Sigmoid colon (tissue), 6 donors: ENCODE measurements at regions not wholly inside any gene's neighbourhood (a gene's known extent, or its start where the extent isn't known, plus 50 kb on each side); places are given as distances from the start of the nearest gene placed in this dataset.

Experiments used
- DNase-seq: peaks from one replicate; pipeline ENCODE4 v3.0.0-alpha.2; 2019
- H3K27ac ChIP-seq, 4 donors: fragments of 200-600 bp; sonication (generic); one replicate each; pipeline ENCODE4 v1.5.1; 2016 to 2019; ENCODE audit warnings: mild to moderate bottlenecking in 1 of 4
- H3K27me3 ChIP-seq, 3 donors: fragments of 200-600 bp; sonication (generic); one replicate each; pipeline ENCODE4 v1.5.1; 2019; ENCODE audit warnings: mild to moderate bottlenecking in 1 of 3
- H3K36me3 ChIP-seq, 4 donors: fragments of 200-600 bp; sonication (generic); one replicate each; pipeline ENCODE4 v1.5.1; 2016 to 2019
- H3K4me1 ChIP-seq, 4 donors: fragments of 200-600 bp; sonication (generic); one replicate each; pipeline ENCODE4 v1.5.1; 2017 to 2019
- H3K4me3 ChIP-seq, 4 donors: fragments of 200-600 bp; sonication (generic); one replicate each; pipeline ENCODE4 v1.5.1; 2017 to 2019; ENCODE audit warnings: mild to moderate bottlenecking in 2 of 4, moderate library complexity in 1 of 4
- H3K9me3 ChIP-seq, 4 donors: fragments of 200-600 bp in 3 of 4; sonication (generic) in 3 of 4; one replicate each; pipeline versions ENCODE4 v1.5.1 to v1.6.1; 2013 to 2019
- CTCF ChIP-seq, 4 experiments: fragments of 450-650 bp in 3 of 4; fragments of 200-600 bp in 1 of 4; IDR thresholded peaks; one replicate each; pipeline ENCODE4 v1.5.1; 2016 to 2019; ENCODE audit warnings: antibody characterized with exemption in 4 of 4, mild to moderate bottlenecking in 3 of 4, moderate library complexity in 2 of 4
- EP300 ChIP-seq, 4 donors: sonication (generic); formaldehyde crosslinking; IDR thresholded peaks; one replicate each; pipeline ENCODE4 v1.6.1; 2017; ENCODE audit warnings: antibody characterized with exemption in 4 of 4
- POLR2A ChIP-seq, 2 donors: fragments of 450-650 bp; IDR thresholded peaks; one replicate each; pipeline ENCODE4 v1.6.1; 2016; ENCODE audit warnings: antibody characterized with exemption in 2 of 2, mild to moderate bottlenecking in 2 of 2, moderate library complexity in 2 of 2
- POLR2AphosphoS5 ChIP-seq, 4 donors: sonication (generic); formaldehyde crosslinking; IDR thresholded peaks; one replicate each; pipeline ENCODE4 v1.6.1; 2017; ENCODE audit warnings: antibody characterized with exemption in 4 of 4
- WGBS, 2 donors: extraction: QIAGEN DNeasy Blood & Tissue Kit; methylation state at CpG; one replicate each; pipeline ENCODE4 v1.1.7; 2013; 5-methylcytosine and 5-hydroxymethylcytosine counted together
- intact Hi-C: fragments of 100-400 bp; cut with DNase I; formaldehyde crosslinking; loops from one replicate; pipeline ENCODE4 v1.15.1; 2023
- donor health status: healthy with polysubstance abuse.
- donor health status: healthy.

DNA sequence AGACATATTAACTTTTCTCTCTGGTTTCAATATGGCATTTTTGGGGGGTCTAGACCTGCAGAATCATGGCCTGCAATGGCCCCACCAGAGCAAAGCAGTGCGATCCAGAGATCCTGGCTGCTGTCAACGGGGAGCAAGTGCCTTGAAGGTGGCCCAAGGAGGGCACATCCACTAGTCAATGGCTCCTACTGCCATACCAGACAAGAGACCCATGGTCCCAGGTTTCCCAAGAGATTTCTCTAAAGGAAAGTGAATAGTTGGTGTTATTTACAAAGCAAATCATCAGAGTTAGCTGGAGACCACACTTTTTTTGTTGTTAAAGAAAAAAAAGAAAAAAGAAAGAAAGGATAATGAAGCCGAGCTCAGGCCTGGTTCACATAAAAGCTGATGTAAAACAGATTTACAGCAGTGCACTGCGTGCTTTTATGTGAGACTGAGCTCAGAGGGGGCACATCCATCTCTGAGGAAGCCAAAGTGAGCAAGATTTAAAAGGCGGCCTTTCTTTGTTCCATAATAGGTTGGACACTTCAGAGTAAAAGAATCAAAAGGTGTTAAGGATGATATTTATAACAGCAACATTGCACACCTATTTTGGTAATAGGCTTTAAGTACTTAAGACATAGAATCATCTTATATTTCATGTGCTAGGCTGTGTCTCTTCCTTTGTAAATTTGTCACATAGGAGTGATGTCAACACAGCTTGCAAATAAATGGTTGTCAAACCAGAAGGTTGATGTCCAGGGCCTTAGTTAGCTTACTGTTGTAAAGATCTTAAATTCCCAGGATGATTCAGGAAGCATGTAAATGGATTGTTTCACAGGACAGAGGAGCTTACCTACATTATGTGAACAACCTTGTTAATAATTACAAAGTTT lies 201.3 kb upstream of the NTM start:
- Histone ChIP-seq H3K27ac (peak overlapping the region in 3 of 4 donors; percentile 62 to 72 (median 67)), H3K4me1 (peaks cover 0 to 71% (median 41%) of the 10 kb centered on the region in 4 donors), H3K9me3 (no peaks in the 10 kb centered on the region), H3K4me3 (no peak overlapping the region), H3K36me3 (no peaks in the 10 kb centered on the region), H3K27me3 (no peaks in the 10 kb centered on the region)
- WGBS, 2 donors, result 72 to 83% methylated on average over 5 of the region's 5 CpGs
- intact Hi-C loops, result loop anchor here (5.0 to 10.0 kb wide), 5 partner anchors 43 to 774 kb away; no protein-coding TSS in a partner anchor
- no peak for DNase-seq
- TF ChIP-seq POLR2A (IDR thresholded peaks at IDR 0.05) (no peak), CTCF (IDR thresholded peaks at IDR 0.05) (no peak), EP300 (IDR thresholded peaks at IDR 0.05) (peak in 3 of 4 donors; percentile 4 to 41 (median 25)), POLR2AphosphoS5 (IDR thresholded peaks at IDR 0.05) (peak; percentile 52 to 85 (median 70))

DNA sequence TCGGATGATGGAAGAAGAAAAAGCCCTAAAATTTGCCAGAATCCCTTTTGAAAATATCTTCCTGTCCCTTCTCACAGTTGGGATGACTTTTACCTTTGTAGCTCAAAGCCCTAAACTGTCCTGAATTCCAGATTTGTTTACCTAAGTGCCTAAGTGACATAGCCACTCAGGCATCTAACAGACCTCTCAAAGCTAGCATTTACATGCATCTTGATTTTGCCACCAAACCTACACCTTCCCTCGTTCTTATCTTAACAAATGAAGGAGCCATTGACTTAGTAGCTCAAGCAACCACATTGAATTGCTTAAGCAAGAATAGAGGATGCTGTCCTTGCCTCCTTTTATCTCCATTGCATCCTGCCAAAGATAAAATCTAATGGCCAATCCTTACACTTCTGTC lies 198.4 kb upstream of the NTM start:
- Histone ChIP-seq H3K36me3 (no peaks in the 10 kb centered on the region), H3K4me1 (peaks cover 0 to 43% (median 27%) of the 10 kb centered on the region in 4 donors), H3K9me3 (no peaks in the 10 kb centered on the region), H3K27ac (no peak overlapping the region), H3K27me3 (no peaks in the 10 kb centered on the region), H3K4me3 (no peak overlapping the region)
- no peak for DNase-seq
- 54 to 63% methylated on average over 2 of the region's 2 CpGs for WGBS, 2 donors
- intact Hi-C loops, result no loop called here
- TF ChIP-seq EP300 (IDR thresholded peaks at IDR 0.05) (no peak), POLR2A (IDR thresholded peaks at IDR 0.05) (no peak), CTCF (IDR thresholded peaks at IDR 0.05) (no peak), POLR2AphosphoS5 (IDR thresholded peaks at IDR 0.05) (no peak)

GRCh38 chr11:131178020-131178419 lies 192.4 kb upstream of the NTM start:
- no peak overlapping the region for H3K27ac ChIP-seq
- H3K27me3 ChIP-seq, result no peaks in the 10 kb centered on the region
- WGBS, 2 donors, result 57 to 72% methylated on average over 11 of the region's 11 CpGs
- intact Hi-C loops, result no loop called here
- no peaks in the 10 kb centered on the region for H3K36me3 ChIP-seq
- TF ChIP-seq CTCF (IDR thresholded peaks at IDR 0.05), result no peak
- TF ChIP-seq POLR2AphosphoS5 (IDR thresholded peaks at IDR 0.05), result no peak
- no peak for TF ChIP-seq EP300 (IDR thresholded peaks at IDR 0.05)
- TF ChIP-seq POLR2A (IDR thresholded peaks at IDR 0.05), result no peak
- no peaks in the 10 kb centered on the region for H3K9me3 ChIP-seq
- no peak overlapping the region for H3K4me3 ChIP-seq
- peaks cover 0 to 6% (median 0%) of the 10 kb centered on the region in 4 donors for H3K4me1 ChIP-seq
- no peak for DNase-seq

DNA sequence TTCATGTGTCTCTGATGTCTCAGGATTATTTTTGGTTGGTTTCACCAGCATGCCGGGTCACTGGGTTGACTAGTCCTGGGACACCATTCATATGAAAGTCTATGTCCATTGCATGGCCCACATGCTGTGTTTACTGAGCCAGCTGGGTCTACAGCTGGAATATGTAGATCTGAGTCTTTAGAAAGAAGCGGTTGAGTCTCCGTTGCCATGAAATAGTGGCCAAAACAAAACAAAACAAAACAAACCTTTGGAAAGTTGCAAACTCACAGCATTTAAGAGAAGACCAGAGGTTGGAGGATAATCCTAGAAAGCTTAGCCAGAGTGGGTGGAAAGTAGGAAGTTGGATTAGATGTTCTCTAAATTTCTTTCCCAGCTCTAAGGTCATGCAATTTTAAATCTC lies 191.8 kb upstream of the NTM start:
- peaks cover 0 to 6% (median 0%) of the 10 kb centered on the region in 4 donors for H3K4me1 ChIP-seq
- H3K36me3 ChIP-seq, result no peaks in the 10 kb centered on the region
- TF ChIP-seq POLR2A (IDR thresholded peaks at IDR 0.05) (no peak), CTCF (IDR thresholded peaks at IDR 0.05) (no peak), POLR2AphosphoS5 (IDR thresholded peaks at IDR 0.05) (no peak), EP300 (IDR thresholded peaks at IDR 0.05) (no peak)
- no peaks in the 10 kb centered on the region for H3K9me3 ChIP-seq
- no peaks in the 10 kb centered on the region for H3K27me3 ChIP-seq
- no peak overlapping the region for H3K27ac ChIP-seq
- no peak for DNase-seq
- intact Hi-C loops, result no loop called here
- H3K4me3 ChIP-seq, result no peak overlapping the region
- 68 to 70% methylated on average over 3 of the region's 3 CpGs for WGBS, 2 donors
